ENCODE measurements at regions not wholly inside any gene's neighbourhood (a gene's known extent, or its start where the extent isn't known, plus 50 kb on each side); places are given as distances from the start of the nearest gene placed in this dataset.
A peak's percentile ranks its signal among the peaks of the same experiment; 100 is the strongest.
"Not testable (repeated sequence)": the region's sequence is repeated elsewhere in the genome, so short reads cannot be mapped to it uniquely, and the experiment has no call there.

- not testable (repeated sequence) for H3K27me3 ChIP-seq (ENCODE audit: insufficient read depth, poor library complexity, severe bottlenecking); H3K4me3 ChIP-seq (replicated peaks; ENCODE audit: insufficient read depth, low read length); H3K27ac ChIP-seq (replicated peaks); DNase-seq (ENCODE audit: low read depth in 1 of 2, low spot score in 1 of 2)
Measured at GRCh38 chr2:55124682-55125081, 74.4 kb upstream of the RTN4 start.

- DNase-seq (ENCODE audit: low read depth in 1 of 2, low spot score in 1 of 2): no peak
- Histone ChIP-seq H3K27me3 (ENCODE audit: insufficient read depth, poor library complexity, severe bottlenecking) (no peaks in the 10 kb centered on the region), H3K4me3 (replicated peaks; ENCODE audit: insufficient read depth, low read length) (no peak overlapping the region), H3K27ac (replicated peaks) (no peak overlapping the region)
- no peak for TF ChIP-seq SPI1 (IDR thresholded peaks at IDR 0.05; ENCODE audit: borderline replicate concordance, low read depth)
- TF ChIP-seq REST (IDR thresholded peaks at IDR 0.05; ENCODE audit: insufficient replicate concordance, low read depth): no peak
- TF ChIP-seq POLR2AphosphoS5 (IDR thresholded peaks at IDR 0.05; ENCODE audit: low read depth): no peak
- no peak for TF ChIP-seq GABPA (IDR thresholded peaks at IDR 0.05; ENCODE audit: low read depth)
- TF ChIP-seq CTCF (IDR thresholded peaks at IDR 0.05; ENCODE audit: insufficient read depth, low read length): no peak
Measured at GRCh38 chr2:55123851-55124269, 73.6 kb upstream of the RTN4 start.

GRCh38 chr2:55120634-55121359 lies 70.5 kb upstream of the RTN4 start:
- TF ChIP-seq GABPA (IDR thresholded peaks at IDR 0.05; ENCODE audit: low read depth) (no peak), CTCF (IDR thresholded peaks at IDR 0.05; ENCODE audit: insufficient read depth, low read length) (no peak), POLR2AphosphoS5 (IDR thresholded peaks at IDR 0.05; ENCODE audit: low read depth) (no peak; the same call in 1 of the 2 replicates), SPI1 (IDR thresholded peaks at IDR 0.05; ENCODE audit: borderline replicate concordance, low read depth) (no peak), REST (IDR thresholded peaks at IDR 0.05; ENCODE audit: insufficient replicate concordance, low read depth) (no peak)
- Histone ChIP-seq H3K27ac (replicated peaks) (peak overlapping the region; percentile 56), H3K4me3 (replicated peaks; ENCODE audit: insufficient read depth, low read length) (no peak overlapping the region), H3K27me3 (ENCODE audit: insufficient read depth, poor library complexity, severe bottlenecking) (no peaks in the 10 kb centered on the region)
- peak in 1 of 2 experiments; percentile 64 for DNase-seq (ENCODE audit: low read depth in 1 of 2, low spot score in 1 of 2)

- H3K4me3 ChIP-seq (replicated peaks; ENCODE audit: insufficient read depth, low read length): no peak overlapping the region
- H3K27me3 ChIP-seq (ENCODE audit: insufficient read depth, poor library complexity, severe bottlenecking): no peaks in the 10 kb centered on the region
- TF ChIP-seq POLR2AphosphoS5 (IDR thresholded peaks at IDR 0.05; ENCODE audit: low read depth) (no peak), REST (IDR thresholded peaks at IDR 0.05; ENCODE audit: insufficient replicate concordance, low read depth) (no peak)
- DNase-seq (ENCODE audit: low read depth in 1 of 2, low spot score in 1 of 2): no peak
- peak overlapping the region; percentile 56 for H3K27ac ChIP-seq (replicated peaks)
Measured at GRCh38 chr2:55119711-55120487, 69.6 kb upstream of the RTN4 start.
